SK-N-SH (cell line): ENCODE measurements at regions not wholly inside any gene's neighbourhood (a gene's known extent, or its start where the extent isn't known, plus 50 kb on each side); places are given as distances from the start of the nearest gene placed in this dataset.

ENCODE experiments used
- CTCF ChIA-PET: fragments of 300-600, 350-600 bp; formaldehyde crosslinking; extraction: SDS; loops from one replicate; lab custom pipeline; 2021; lab: Yijun Ruan, JAX
- POLR2A ChIA-PET: fragments of 350-600 bp; sonication (Branson Sonifier 250); formaldehyde crosslinking; extraction: SDS; loops from one replicate; lab custom pipeline; 2020; ENCODE audit warnings: antibody characterized with exemption, inconsistent platforms; lab: Yijun Ruan, JAX
- DNase-seq: peaks from one replicate; pipeline ENCODE4 v3.0.0; 2012
- H2AFZ ChIP-seq: fragments of 200-600 bp; sonication (generic); 2 replicates; pipeline ENCODE4 v1.8.1; 2016; ENCODE audit warnings: antibody characterized with exemption, mild to moderate bottlenecking, low read depth
- H3F3A ChIP-seq: fragments of 200-600 bp; sonication (generic); replicated peaks from 2 replicates; pipeline ENCODE3; 2016; ENCODE audit warnings: antibody characterized with exemption, mild to moderate bottlenecking; ENCODE audit not compliant: insufficient read depth
- H3K27ac ChIP-seq, 2 experiments: fragments of 200-500 bp in 1 of 2; fragments of 200-600 bp in 1 of 2; sonication (Bioruptor generic) in 1 of 2; sonication (generic), shearing (Covaris generic) in 1 of 2; 2 replicates each; pipeline versions ENCODE4 v1.5.1 to v1.6.1; 2014 to 2016; ENCODE audit warnings: low read depth in 2 of 2, inconsistent platforms in 1 of 2, low read length in 1 of 2, mild to moderate bottlenecking in 1 of 2, mixed read lengths in 1 of 2
- H3K27me3 ChIP-seq: fragments of 200-600 bp; sonication (generic), shearing (Covaris generic); 2 replicates; pipeline ENCODE4 v1.6.1; 2016; ENCODE audit warnings: mixed run types; ENCODE audit not compliant: insufficient read depth
- H3K36me3 ChIP-seq, 2 experiments: fragments of 200-500 bp in 1 of 2; fragments of 200-600 bp in 1 of 2; sonication (Bioruptor generic) in 1 of 2; sonication (generic) in 1 of 2; replicated peaks in 1 of 2; 2 replicates each; pipeline versions ENCODE3 to v1.5.1; 2014 to 2016; ENCODE audit warnings: low read length in 1 of 2, mild to moderate bottlenecking in 1 of 2; ENCODE audit not compliant: insufficient read depth in 2 of 2, control insufficient read depth in 1 of 2
- H3K4me1 ChIP-seq, 2 experiments: fragments of 200-500 bp in 1 of 2; fragments of 200-600 bp in 1 of 2; sonication (Bioruptor generic) in 1 of 2; sonication (generic), shearing (Covaris generic) in 1 of 2; 2 replicates each; pipeline versions ENCODE4 v1.5.1 to v1.6.1; 2014 to 2016; ENCODE audit warnings: low read depth in 1 of 2, low read length in 1 of 2, mixed run types in 1 of 2; ENCODE audit not compliant: insufficient read depth in 2 of 2, control insufficient read depth in 1 of 2
- H3K4me2 ChIP-seq: fragments of 200-600 bp; sonication (generic), shearing (Covaris generic); 2 replicates; pipeline ENCODE4 v1.6.1; 2017; ENCODE audit warnings: mixed run types
- H3K4me3 ChIP-seq, 2 experiments: fragments of 200-500 bp in 1 of 2; fragments of 200-600 bp in 1 of 2; sonication (Bioruptor generic) in 1 of 2; sonication (generic), shearing (Covaris generic) in 1 of 2; 2 replicates each; pipeline versions ENCODE4 v1.5.1 to v1.8.1; 2014 to 2016; ENCODE audit warnings: low read depth in 2 of 2, inconsistent platforms in 1 of 2, low read length in 1 of 2, mild to moderate bottlenecking in 1 of 2, mixed read lengths in 1 of 2, moderate library complexity in 1 of 2
- H3K79me2 ChIP-seq: fragments of 200-600 bp; sonication (generic); 2 replicates; pipeline ENCODE4 v1.8.1; 2017; ENCODE audit warnings: mild to moderate bottlenecking; ENCODE audit not compliant: insufficient read depth
- H3K9ac ChIP-seq: fragments of 200-600 bp; sonication (generic); 2 replicates; pipeline ENCODE4 v1.6.1; 2017; ENCODE audit warnings: mixed run types
- H3K9me2 ChIP-seq: fragments of 200-600 bp; sonication (generic); 2 replicates; pipeline ENCODE4 v1.6.1; 2017; ENCODE audit warnings: mixed run types
- H3K9me3 ChIP-seq: fragments of 200-600 bp; sonication (generic); 2 replicates; pipeline ENCODE4 v1.6.1; 2017; ENCODE audit warnings: mixed run types, mild to moderate bottlenecking, moderate library complexity
- H4K20me1 ChIP-seq: fragments of 200-600 bp; sonication (generic); 2 replicates; pipeline ENCODE4 v1.6.1; 2017; ENCODE audit warnings: mild to moderate bottlenecking, mixed run types; ENCODE audit not compliant: insufficient read depth
- CTCF ChIP-seq: fragments of 200-600 bp; sonication (generic); IDR thresholded peaks from 2 replicates; pipeline ENCODE4 v1.6.1; 2017; ENCODE audit warnings: antibody characterized with exemption, mild to moderate bottlenecking, moderate library complexity
- ELF1 ChIP-seq: IDR thresholded peaks from 2 replicates; pipeline ENCODE4 v1.4.0; 2012
- FOSL2 ChIP-seq: IDR thresholded peaks from 2 replicates; pipeline ENCODE4 v1.4.0; 2012; ENCODE audit warnings: low read depth, mild to moderate bottlenecking, moderate library complexity, borderline replicate concordance
- GATA2 ChIP-seq: sonication (generic); formaldehyde crosslinking; IDR thresholded peaks from 2 replicates; pipeline ENCODE4 v1.5.0; 2020; ENCODE audit warnings: mild to moderate bottlenecking, missing genetic modification reagents
- IRF3 ChIP-seq: fragments of 150-350 bp; IDR thresholded peaks from 2 replicates; pipeline ENCODE4 v1.6.1; 2016; ENCODE audit warnings: mild to moderate bottlenecking, low read depth, low read length
- MEF2A ChIP-seq: IDR thresholded peaks from 2 replicates; pipeline ENCODE4 v1.4.0; 2012; ENCODE audit warnings: low read depth, borderline replicate concordance
- NFIC ChIP-seq: IDR thresholded peaks from 2 replicates; pipeline ENCODE4 v1.4.0; 2012; ENCODE audit warnings: borderline replicate concordance
- NRF1 ChIP-seq: IDR thresholded peaks from 2 replicates; pipeline ENCODE4 v1.6.1; 2012; ENCODE audit warnings: low read depth, mild to moderate bottlenecking, low read length
- RCOR1 ChIP-seq: fragments of 150-350 bp; IDR thresholded peaks from 2 replicates; pipeline ENCODE4 v1.6.1; 2017; ENCODE audit warnings: antibody characterized with exemption, low read length
- RFX5 ChIP-seq: IDR thresholded peaks from 2 replicates; pipeline ENCODE4 v1.6.1; 2012; ENCODE audit warnings: mild to moderate bottlenecking, improper control_type of control experiment, low read length
- SIN3A ChIP-seq: IDR thresholded peaks from 2 replicates; pipeline ENCODE4 v1.6.1; 2012; ENCODE audit warnings: low read depth, mild to moderate bottlenecking, low read length, moderate library complexity, borderline replicate concordance
- SMC3 ChIP-seq: IDR thresholded peaks from 2 replicates; pipeline ENCODE4 v1.6.1; 2012; ENCODE audit warnings: low read depth, low read length, improper control_type of control experiment
- USF1 ChIP-seq: IDR thresholded peaks from 2 replicates; pipeline ENCODE4 v1.4.0; 2012; ENCODE audit warnings: low read depth, borderline replicate concordance
- USF2 ChIP-seq: fragments of 150-350 bp; IDR thresholded peaks from 2 replicates; pipeline ENCODE4 v1.6.1; 2017; ENCODE audit warnings: antibody characterized with exemption, low read length, low read depth, borderline replicate concordance
- WGBS: methylation state at CpG from one replicate; pipeline ENCODE4 v1.1.6; 2017; ENCODE audit warnings: low lambda C conversion rate; 5-methylcytosine and 5-hydroxymethylcytosine counted together

- TF ChIP-seq SIN3A (no peak), IRF3 (no peak), MEF2A (no peak), SMC3 (no peak), FOSL2 (no peak), RCOR1 (no peak), USF2 (no peak), GATA2 (CRISPR knock-in tag) (no peak), RFX5 (no peak), NFIC (no peak), USF1 (no peak), NRF1 (no peak), CTCF (no peak), ELF1 (no peak)
- H3K4me2 ChIP-seq: no peak overlapping the region
- no peak overlapping the region for H3K9ac ChIP-seq
- CTCF ChIA-PET: no interaction called here
- no peaks in the 10 kb centered on the region for H3K9me3 ChIP-seq
- 7% methylated on average over 5 of the region's 5 CpGs for WGBS
- no peaks in the 10 kb centered on the region for H3K79me2 ChIP-seq
- no peaks in the 10 kb centered on the region for H4K20me1 ChIP-seq
- no peak for DNase-seq
- no peak overlapping the region for H3K4me3 ChIP-seq
- no peaks in the 10 kb centered on the region for H3F3A ChIP-seq
- H3K27me3 ChIP-seq: no peaks in the 10 kb centered on the region
- POLR2A ChIA-PET: no interaction called here
- no peak overlapping the region for H3K27ac ChIP-seq
- H3K4me1 ChIP-seq: no peaks in the 10 kb centered on the region
- H3K36me3 ChIP-seq: no peaks in the 10 kb centered on the region
- H2AFZ ChIP-seq: no peak overlapping the region
- H3K9me2 ChIP-seq: no peaks in the 10 kb centered on the region
Observed at GRCh38 chr4:84177831-84178542, 321.1 kb downstream of the NKX6-1 start.
